HUES64 (cell line): ENCODE measurements at regions not wholly inside any gene's neighbourhood (a gene's known extent, or its start where the extent isn't known, plus 50 kb on each side); places are given as distances from the start of the nearest gene placed in this dataset.

Experiments used
- H3K27ac ChIP-seq: 2 replicates; pipeline ENCODE4 v1.7.0; 2013; ENCODE audit warnings: low read depth, low read length, inconsistent platforms
- H3K27me3 ChIP-seq: 2 replicates; pipeline ENCODE4 v1.6.1; 2013; ENCODE audit warnings: mild to moderate bottlenecking, low read length; ENCODE audit not compliant: insufficient read depth
- H3K36me3 ChIP-seq: 2 replicates; pipeline ENCODE4 v1.6.1; 2013; ENCODE audit warnings: mild to moderate bottlenecking, low read length; ENCODE audit not compliant: insufficient read depth
- H3K4me1 ChIP-seq: 2 replicates; pipeline ENCODE4 v1.6.1; 2013; ENCODE audit warnings: mild to moderate bottlenecking, low read length, moderate library complexity; ENCODE audit not compliant: insufficient read depth
- H3K4me3 ChIP-seq: 2 replicates; pipeline ENCODE4 v1.5.1; 2013; ENCODE audit warnings: mild to moderate bottlenecking, low read length, moderate library complexity
- H3K9ac ChIP-seq: 2 replicates; pipeline ENCODE4 v1.6.1; 2013; ENCODE audit warnings: mild to moderate bottlenecking, low read depth, low read length
- H3K9me3 ChIP-seq: 2 replicates; pipeline ENCODE4 v1.6.1; 2013; ENCODE audit warnings: low read depth, low read length; ENCODE audit not compliant: insufficient read depth
- WGBS: fragments of 150-250, 120-280 bp; methylation state at CpG from one replicate; pipeline ENCODE4 v1.1.7; 2013; ENCODE audit warnings: missing lambda C conversion rate; 5-methylcytosine and 5-hydroxymethylcytosine counted together

DNA sequence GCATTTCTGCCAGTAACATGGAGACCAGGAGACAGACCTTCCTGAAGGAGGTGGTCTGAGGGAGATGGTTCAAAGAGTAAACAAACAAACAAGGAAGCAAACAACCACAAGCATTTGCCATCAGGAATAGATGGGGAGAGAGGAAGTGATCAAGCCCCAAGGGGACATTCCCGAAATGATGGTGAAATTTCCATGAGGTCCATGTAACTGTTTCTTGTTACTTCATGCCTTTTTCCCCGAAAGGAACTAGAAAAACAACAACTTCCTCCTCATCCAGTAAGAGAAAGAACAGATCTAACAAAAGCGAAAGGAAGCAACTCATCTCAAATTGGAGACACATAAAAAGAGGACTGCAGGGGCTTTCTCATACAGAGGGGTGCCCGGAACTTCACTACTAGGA is 152.5 kb upstream of the ZNF32 start:
- Histone ChIP-seq H3K27ac (no peak overlapping the region), H3K27me3 (0 out of 2 replicates have a peak, but pooled peaks cover 3% of the 10 kb centered on the region), H3K4me1 (no peaks in the 10 kb centered on the region)

DNA sequence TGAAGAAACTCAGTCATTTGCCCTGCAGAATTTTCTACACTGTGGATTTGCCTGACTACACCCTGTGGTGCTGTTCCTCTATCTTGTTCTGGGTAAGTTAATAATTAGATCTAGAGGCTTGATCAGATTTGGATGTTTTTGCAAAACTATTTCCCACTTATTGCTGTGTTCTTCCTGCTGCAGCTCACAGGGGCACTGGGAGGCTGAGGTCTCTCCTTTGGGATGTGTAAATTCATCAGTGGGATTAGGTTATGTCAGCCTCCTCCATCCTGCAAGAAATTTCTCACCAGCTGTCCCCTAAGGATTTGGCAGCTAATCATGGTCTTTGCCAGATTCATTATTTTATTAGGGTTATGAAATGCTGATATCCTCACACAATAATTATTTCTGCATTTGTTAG is 148.1 kb upstream of the ZNF32 start:
- Histone ChIP-seq H3K9ac (no peak overlapping the region), H3K9me3 (no peaks in the 10 kb centered on the region), H3K27ac (no peak overlapping the region), H3K27me3 (no peaks in the 10 kb centered on the region), H3K4me1 (no peaks in the 10 kb centered on the region), H3K36me3 (no peaks in the 10 kb centered on the region), H3K4me3 (no peak overlapping the region)

More for the DNA sequence above, 152.5 kb upstream of the ZNF32 start:
- H3K4me3 ChIP-seq = no peak overlapping the region
- H3K36me3 ChIP-seq = no peaks in the 10 kb centered on the region
- WGBS = 93% methylated on average over 4 of the region's 4 CpGs
- no peak overlapping the region for H3K9ac ChIP-seq
- no peaks in the 10 kb centered on the region for H3K9me3 ChIP-seq

DNA sequence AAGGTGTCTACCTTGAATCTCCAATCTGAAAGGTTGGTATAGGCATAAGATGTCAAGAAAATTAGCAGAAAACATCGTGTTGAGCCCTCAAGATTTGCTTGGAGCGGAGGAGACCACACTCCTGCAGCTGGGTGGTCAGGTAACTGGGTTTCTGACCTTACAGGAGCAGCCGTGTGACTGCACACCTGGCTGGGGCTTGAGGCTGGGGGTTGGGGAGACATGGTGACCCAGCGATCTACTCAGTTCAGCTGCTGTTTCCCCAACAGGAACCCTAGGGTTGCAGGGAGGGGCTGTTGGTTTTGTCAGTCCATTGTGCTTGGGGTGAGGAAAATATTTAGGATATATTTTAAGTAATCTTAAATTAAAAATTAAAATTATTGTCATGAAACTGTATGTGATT is 147.0 kb upstream of the ZNF32 start:
- Histone ChIP-seq H3K9ac (no peak overlapping the region), H3K36me3 (no peaks in the 10 kb centered on the region), H3K27ac (no peak overlapping the region), H3K4me3 (no peak overlapping the region), H3K9me3 (no peaks in the 10 kb centered on the region), H3K4me1 (no peaks in the 10 kb centered on the region), H3K27me3 (no peaks in the 10 kb centered on the region)
- 89% methylated on average over 4 of the region's 4 CpGs for WGBS

DNA sequence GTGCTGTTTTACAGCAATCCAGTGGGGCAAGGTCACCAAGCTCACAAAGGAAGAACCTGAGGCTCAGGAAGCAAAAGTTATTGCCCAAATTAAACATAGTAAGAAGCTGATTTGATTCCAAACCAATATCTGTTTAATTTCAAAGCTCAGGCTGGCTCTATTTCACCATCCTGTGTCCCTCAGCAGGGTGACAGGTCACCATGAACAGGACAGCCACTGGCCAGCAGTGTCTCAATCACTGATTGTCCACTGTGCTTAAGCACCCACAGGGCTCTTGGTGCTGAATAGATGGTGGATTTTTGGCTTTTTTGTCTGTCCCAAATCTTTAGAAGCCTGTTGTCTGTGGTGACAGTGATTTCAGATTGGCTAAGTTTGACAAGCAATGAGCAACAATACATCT is 146.4 kb upstream of the ZNF32 start:
- Histone ChIP-seq H3K4me3 (no peak overlapping the region), H3K4me1 (no peaks in the 10 kb centered on the region), H3K9ac (no peak overlapping the region), H3K27me3 (no peaks in the 10 kb centered on the region), H3K27ac (no peak overlapping the region), H3K36me3 (no peaks in the 10 kb centered on the region), H3K9me3 (no peaks in the 10 kb centered on the region)

DNA sequence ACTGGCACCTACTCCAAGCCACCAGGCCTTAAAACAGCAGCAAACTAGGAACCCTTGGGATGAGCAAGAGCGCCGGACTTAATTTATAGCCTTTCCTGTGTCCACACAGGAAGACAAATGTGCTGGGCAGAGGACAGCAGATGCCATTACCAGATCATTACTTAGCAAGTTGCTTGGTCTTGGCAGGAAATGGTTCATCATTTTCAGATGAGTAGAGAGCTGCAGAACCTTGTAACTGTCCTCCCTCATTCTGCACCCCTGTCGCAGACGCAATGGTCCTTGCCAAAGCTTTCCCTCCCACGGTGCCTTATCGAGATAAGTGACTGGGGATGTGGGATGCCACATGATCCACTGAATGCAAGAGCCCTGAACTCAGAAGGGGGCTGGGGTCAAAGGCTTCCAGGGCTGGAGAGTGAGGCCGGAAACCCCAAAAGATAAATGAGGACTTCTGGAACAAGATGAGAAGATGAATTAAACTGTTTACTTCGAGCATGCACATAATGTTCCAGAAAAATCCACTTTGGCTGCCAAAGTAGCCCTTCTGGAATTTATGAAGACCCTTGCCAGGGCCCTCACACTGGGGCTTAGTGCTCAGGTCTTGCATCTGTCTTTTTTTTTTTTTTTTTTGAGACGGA is 145.6 kb upstream of the ZNF32 start:
- Histone ChIP-seq H3K9ac (no peak overlapping the region), H3K4me1 (no peaks in the 10 kb centered on the region), H3K4me3 (no peak overlapping the region), H3K9me3 (no peaks in the 10 kb centered on the region), H3K36me3 (no peaks in the 10 kb centered on the region), H3K27me3 (no peaks in the 10 kb centered on the region), H3K27ac (no peak overlapping the region)
- 93% methylated on average over 9 of the region's 9 CpGs for WGBS

DNA sequence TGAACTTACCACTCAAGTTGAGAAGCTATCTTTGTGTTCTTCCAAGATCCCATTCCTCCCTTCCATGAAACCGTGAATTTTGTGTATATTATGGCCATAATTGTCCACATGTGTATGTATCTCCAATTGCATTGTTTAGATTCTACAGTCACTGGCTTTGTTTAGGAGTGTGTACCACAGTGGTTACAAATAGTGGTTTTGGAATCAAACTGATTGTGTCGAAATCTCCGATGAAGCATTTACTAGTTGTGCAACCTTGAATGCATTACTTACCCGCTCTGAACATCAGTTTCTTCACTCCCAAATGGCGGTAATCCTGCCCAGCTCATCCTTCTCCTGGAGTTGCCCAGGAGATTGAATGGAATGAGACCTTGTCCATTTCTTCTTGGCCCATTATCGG is 145.0 kb upstream of the ZNF32 start:
- 97% methylated on average over 6 of the region's 6 CpGs for WGBS
- Histone ChIP-seq H3K36me3 (no peaks in the 10 kb centered on the region), H3K9me3 (no peaks in the 10 kb centered on the region), H3K27ac (no peak overlapping the region), H3K27me3 (no peaks in the 10 kb centered on the region), H3K4me3 (no peak overlapping the region), H3K4me1 (no peaks in the 10 kb centered on the region), H3K9ac (no peak overlapping the region)

DNA sequence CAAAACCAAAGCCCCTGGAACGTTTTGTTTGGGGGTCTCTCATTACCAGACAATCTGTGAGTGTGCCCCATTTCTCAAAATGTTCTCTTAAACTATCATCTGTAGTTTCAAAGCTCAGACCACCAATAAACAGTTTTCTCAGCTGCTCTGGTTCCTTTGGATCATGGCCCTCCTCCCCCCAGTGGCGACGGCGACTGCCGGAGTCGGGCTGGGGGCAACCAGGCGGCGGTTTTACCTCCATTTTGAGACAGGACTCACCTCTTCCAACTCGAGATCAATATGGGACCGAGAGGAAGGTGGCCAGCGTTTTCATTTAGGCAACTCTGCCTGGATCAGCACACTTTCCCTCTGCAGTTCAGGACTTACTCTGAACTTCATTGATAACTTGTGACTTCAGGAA is 141.5 kb upstream of the ZNF32 start:
- no peak overlapping the region for H3K9ac ChIP-seq
- WGBS = 93% methylated on average over 11 of the region's 11 CpGs
- H3K36me3 ChIP-seq = no peaks in the 10 kb centered on the region
- no peak overlapping the region for H3K27ac ChIP-seq
- no peaks in the 10 kb centered on the region for H3K9me3 ChIP-seq
- no peaks in the 10 kb centered on the region for H3K27me3 ChIP-seq
- H3K4me3 ChIP-seq = no peak overlapping the region
- no peaks in the 10 kb centered on the region for H3K4me1 ChIP-seq

DNA sequence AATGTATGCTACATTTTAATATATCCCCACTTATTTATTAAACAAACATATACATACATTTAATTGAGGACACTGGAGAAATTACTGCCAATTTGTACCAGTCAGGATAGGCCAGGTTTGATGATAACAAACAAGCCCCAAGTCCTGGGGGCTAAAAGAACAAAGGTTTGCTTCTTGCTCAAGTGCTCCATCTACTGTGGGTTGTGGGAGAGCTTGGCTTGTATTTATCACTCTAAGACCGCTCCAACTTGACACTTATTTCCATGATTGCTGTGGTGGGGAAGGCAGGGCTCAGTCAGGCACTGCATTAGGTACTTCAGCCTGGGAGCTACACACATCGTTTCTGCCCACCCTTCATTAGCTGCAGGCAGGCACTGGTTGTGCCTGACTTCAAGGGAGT is 136.6 kb upstream of the ZNF32 start:
- WGBS = 88% methylated on average over 1 of the region's 2 CpGs
- Histone ChIP-seq H3K4me1 (no peaks in the 10 kb centered on the region), H3K4me3 (no peak overlapping the region), H3K9ac (no peak overlapping the region), H3K27ac (no peak overlapping the region), H3K36me3 (no peaks in the 10 kb centered on the region), H3K9me3 (no peaks in the 10 kb centered on the region), H3K27me3 (no peaks in the 10 kb centered on the region)

DNA sequence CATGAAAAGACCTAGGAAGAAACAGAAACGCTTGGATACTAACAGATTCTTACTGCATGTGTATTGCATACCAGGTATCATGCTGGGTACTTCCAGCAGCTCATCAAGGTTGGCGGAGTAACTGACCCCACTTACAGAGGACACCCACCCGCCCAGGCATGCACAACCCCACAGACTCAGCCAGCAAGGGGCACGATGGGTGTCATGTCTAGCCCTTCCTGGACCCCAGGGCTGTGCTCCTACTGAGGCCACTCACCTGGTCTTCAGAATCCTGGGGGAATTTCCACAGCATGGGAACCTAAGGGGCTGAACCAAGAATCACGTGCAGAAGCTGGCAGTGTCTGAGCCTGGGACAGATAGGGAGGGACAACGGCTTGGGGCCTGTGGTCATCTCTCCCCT is 134.1 kb upstream of the ZNF32 start:
- 87% methylated on average over 6 of the region's 6 CpGs for WGBS
- H3K9me3 ChIP-seq = no peaks in the 10 kb centered on the region
- H3K36me3 ChIP-seq = no peaks in the 10 kb centered on the region
- no peak overlapping the region for H3K9ac ChIP-seq
- no peak overlapping the region for H3K4me3 ChIP-seq
- no peaks in the 10 kb centered on the region for H3K4me1 ChIP-seq
- H3K27me3 ChIP-seq = no peaks in the 10 kb centered on the region
- no peak overlapping the region for H3K27ac ChIP-seq

DNA sequence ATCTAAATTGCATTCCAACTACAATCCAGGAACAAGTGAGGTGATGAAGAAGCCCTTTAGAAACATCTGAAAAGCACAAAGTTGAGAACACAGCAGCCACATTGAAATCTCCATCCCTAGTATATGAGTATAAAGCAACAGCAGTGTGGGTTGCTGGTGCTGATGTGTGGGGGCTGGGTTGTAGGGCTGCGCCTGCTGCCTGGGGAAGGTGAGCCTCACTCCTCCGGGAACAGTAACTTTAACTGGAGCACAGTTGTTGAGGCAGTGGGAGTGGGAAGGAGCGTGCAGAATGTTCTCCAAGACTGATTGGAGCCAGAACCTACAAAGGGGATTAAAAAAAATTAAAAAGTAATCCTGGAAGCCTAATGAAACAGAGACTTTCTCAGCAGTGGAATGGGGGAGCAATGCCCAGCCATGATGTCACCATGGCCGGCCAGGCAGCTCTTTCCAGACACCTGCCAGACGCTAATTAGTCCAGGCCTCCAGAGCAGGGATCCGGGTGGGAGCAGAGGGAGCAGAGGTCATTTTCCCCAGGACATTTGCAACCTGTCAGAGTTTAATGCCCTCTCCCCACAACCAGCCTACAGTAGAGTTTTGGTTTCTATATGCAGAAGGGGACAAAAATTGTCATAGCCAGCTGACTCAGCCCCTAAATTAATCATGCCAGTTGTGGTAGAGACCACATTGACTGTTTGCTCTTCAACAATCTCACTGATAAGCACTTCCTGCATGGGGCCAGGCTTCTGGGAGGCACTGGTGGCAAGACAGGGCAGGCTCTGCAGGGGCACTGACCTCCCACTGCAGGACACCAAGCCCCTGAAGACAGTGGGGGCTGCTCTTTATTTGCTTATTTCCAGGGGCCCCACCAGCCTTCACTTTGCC is 133.0 kb upstream of the ZNF32 start:
- no peak overlapping the region for H3K4me3 ChIP-seq
- H3K27ac ChIP-seq = no peak overlapping the region
- whole genome bisulfite sequencing = 88% methylated on average over 6 of the region's 6 CpGs
- H3K9ac ChIP-seq = no peak overlapping the region
- H3K36me3 ChIP-seq = no peaks in the 10 kb centered on the region
- no peaks in the 10 kb centered on the region for H3K9me3 ChIP-seq
- H3K27me3 ChIP-seq = no peaks in the 10 kb centered on the region
- no peaks in the 10 kb centered on the region for H3K4me1 ChIP-seq

DNA sequence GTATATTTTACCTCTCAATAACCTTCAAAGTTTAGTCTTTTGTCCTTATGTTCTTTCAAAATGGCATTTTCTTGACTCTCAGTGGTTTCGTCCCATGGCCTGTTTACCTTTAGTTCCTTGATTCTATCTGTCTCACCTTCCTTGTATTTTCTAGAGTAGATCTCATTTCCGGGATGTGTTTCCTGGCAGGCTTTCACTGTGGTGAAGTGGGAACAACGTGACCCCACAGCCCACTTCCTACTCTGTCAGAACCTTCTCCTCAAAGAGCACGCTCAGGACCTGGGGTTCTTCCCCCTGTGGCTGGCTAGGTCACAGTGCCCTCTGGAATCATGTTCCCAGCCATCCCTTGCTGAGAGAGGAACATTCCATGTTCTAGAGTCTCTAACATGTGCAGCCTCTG is 129.9 kb upstream of the ZNF32 start:
- WGBS = 96% methylated on average over 4 of the region's 4 CpGs
- Histone ChIP-seq H3K9ac (no peak overlapping the region), H3K4me3 (no peak overlapping the region), H3K27me3 (no peaks in the 10 kb centered on the region), H3K27ac (no peak overlapping the region), H3K9me3 (no peaks in the 10 kb centered on the region), H3K4me1 (no peaks in the 10 kb centered on the region), H3K36me3 (no peaks in the 10 kb centered on the region)
